GM18498 (cell line): ENCODE measurements at regions not wholly inside any gene's neighbourhood (a gene's known extent, or its start where the extent isn't known, plus 50 kb on each side); places are given as distances from the start of the nearest gene placed in this dataset.

Source experiments
- ATAC-seq: cut with Tn5 transposase; IDR thresholded peaks from one replicate; pipeline ENCODE4 v1.9.1; 2021; ENCODE audit warnings: mild to moderate bottlenecking, moderate library complexity; ENCODE audit not compliant: unreplicated experiment

- no peak for ATAC-seq
Observed at GRCh38 chr11:93074352-93074751, 104.9 kb downstream of the MTNR1B start.

GRCh38 chr11:93075782-93076181 is 106.3 kb downstream of the MTNR1B start:
- no peak for ATAC-seq

DNA sequence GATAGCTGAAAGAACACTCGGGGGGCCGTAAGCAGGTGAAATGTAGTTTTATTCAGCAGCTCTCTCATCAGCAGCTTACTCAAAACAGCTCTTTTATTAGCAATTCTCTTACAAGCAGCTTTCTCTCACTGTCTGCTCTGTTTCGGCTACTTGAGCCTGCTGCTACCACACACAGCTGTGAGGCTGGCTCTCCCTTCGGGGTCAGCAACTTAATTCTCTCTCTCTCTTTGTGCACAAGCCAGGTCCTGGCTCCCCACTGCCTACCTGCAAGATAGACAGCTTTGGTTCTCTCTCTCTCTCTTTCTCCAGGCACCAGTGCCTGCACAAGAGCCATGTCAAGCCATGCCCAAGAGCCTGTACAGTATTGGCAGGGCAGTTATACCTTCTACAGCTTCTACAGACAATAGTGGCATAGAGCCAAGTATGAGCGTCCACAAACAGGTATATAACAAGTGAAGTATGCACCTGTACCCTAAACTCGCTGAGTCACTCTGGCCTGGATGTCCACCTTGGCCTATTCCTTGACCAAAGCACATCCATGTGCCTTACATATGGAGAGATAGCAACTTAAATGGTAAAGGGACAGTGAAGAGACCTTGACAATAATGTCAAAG is 110.8 kb downstream of the MTNR1B start:
- no peak for ATAC-seq

- no peak for ATAC-seq
Observed at GRCh38 chr11:93081694-93082093, 112.2 kb downstream of the MTNR1B start.

DNA sequence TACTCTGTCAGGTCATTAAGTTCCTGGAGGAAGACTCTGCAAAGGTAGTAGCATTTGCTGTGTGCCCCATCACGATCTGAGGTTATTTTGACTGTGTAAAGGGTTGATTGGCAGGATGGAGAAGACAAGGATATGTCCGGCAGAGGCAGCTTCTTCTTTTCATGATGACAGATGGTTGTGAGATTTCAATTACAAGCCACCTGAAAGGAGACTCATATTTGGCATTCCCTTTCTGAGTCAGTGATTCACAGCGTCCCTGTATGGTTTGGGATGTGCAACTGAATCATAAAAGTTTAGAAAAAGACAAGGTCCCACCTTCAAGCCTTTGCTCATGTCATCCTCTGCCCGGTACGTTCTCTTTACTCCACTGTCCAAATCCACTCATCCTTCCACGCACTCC is 113.4 kb downstream of the MTNR1B start:
- ATAC-seq, result no peak

DNA sequence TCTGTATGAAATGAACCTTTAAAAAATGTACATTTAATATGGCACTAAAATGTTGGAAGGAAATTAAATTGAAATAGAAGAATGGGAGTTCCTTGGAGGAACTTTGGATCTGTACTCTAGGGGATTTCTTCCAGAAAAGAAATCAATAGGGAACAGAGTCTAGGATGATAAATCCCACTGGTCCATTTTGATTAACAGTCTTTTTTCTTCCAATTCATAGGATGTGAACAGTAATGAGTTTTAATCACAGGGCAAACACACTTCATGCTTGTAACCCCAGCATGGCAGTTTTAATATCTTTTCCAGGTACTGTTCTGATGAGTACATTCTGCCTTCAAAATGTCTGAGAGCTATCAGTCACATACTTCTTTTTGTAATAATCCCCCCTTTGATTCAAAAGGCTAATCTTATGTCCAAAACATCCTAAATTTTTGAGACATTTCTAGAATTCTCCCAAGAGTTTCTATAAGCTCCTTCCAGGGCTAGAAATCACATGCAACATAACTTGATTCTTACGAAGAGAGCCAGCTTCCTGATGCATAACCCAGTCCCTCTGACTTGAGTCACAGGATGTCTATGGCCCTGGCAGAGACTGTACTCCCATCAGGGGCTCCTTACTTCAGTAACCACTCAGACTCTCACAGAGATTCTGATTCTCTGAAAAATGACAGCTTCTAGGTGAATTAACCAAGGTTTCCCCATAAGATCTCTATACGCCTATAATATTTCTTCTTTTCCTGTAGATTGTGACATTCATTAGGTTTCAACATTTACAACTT is 112.9 kb downstream of the SLC36A4 start:
- no peak for ATAC-seq

DNA sequence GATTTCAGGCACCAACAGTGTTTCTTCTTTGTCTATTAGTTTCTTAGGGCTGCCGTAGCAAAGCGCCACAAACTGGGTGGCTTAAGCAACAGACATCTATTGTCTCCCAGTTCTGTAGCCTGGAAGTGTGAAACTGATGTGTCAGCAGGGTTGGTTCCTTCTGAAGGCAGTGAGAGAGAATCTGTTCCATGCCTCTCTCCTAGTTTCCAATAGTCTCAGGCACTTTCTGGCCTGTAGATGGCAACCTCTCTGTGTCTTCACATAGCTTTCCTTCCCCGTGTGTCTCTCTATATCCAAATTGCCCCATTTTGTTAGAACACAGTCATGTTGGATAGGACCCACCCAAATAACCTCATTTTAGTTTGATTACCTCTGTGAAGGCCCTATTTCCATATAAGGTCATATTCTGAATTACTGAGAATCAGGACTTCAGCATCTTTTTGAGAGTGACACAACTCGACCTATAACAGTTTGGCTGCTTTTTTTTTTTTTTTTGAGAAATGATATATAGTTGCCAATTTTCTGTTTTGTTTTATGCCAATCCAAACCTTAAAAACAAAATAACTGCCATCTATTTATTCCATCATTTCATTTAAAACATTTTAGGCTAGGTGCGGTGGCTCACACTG is 108.2 kb downstream of the SLC36A4 start:
- peak; percentile 58 for ATAC-seq
